NCI-H524 (cell line): ENCODE measurements at regions not wholly inside any gene's neighbourhood (a gene's known extent, or its start where the extent isn't known, plus 50 kb on each side); places are given as distances from the start of the nearest gene placed in this dataset.

Experiments used
- DNase-seq, 2 experiments: peaks; one replicate each; lab custom pipeline; 2025; lab: John Stamatoyannopoulos, UW

- DNase-seq: no peak
Observed at GRCh38 chr5:155116456-155117251, 103.1 kb downstream of the KIF4B start.

GRCh38 chr5:155125551-155126095, 112.1 kb downstream of the KIF4B start:
- no peak for DNase-seq

GRCh38 chr5:155126573-155126972, 113.0 kb downstream of the KIF4B start:
- DNase-seq: no peak

GRCh38 chr5:155127552-155127951, 114.0 kb downstream of the KIF4B start:
- no peak for DNase-seq

- no peak for DNase-seq
Observed at GRCh38 chr5:155128786-155129512, 115.4 kb downstream of the KIF4B start.

GRCh38 chr5:155129513-155129880, 115.9 kb downstream of the KIF4B start:
- DNase-seq: no peak

- DNase-seq: no peak
Observed at GRCh38 chr5:155134130-155134529, 120.6 kb downstream of the KIF4B start.

GRCh38 chr5:155136216-155136850, 122.8 kb downstream of the KIF4B start:
- no peak for DNase-seq

GRCh38 chr5:155137683-155138082, 124.1 kb downstream of the KIF4B start:
- DNase-seq: no peak

GRCh38 chr5:155140646-155141045, 127.1 kb downstream of the KIF4B start:
- DNase-seq: no peak

GRCh38 chr5:155144956-155145355, 131.4 kb downstream of the KIF4B start:
- no peak for DNase-seq

- peak in 1 of 2 experiments; percentile 19 for DNase-seq
Observed at GRCh38 chr5:155147222-155147621, 133.7 kb downstream of the KIF4B start.

GRCh38 chr5:155148694-155149093, 135.1 kb downstream of the KIF4B start:
- DNase-seq: no peak

- no peak for DNase-seq
Observed at GRCh38 chr5:155150012-155150411, 136.5 kb downstream of the KIF4B start.

GRCh38 chr5:155154973-155155372, 141.4 kb downstream of the KIF4B start:
- DNase-seq: no peak

- DNase-seq: peak; percentile 48 to 73
Observed at GRCh38 chr5:155163084-155163483, 149.5 kb downstream of the KIF4B start.

GRCh38 chr5:155167736-155168135, 154.2 kb downstream of the KIF4B start:
- no peak for DNase-seq

- no peak for DNase-seq
Observed at GRCh38 chr5:155181542-155181941, 168.0 kb downstream of the KIF4B start.

GRCh38 chr5:155189476-155189875, 175.9 kb downstream of the KIF4B start:
- no peak for DNase-seq

GRCh38 chr5:155189981-155190380, 176.4 kb downstream of the KIF4B start:
- DNase-seq: no peak

GRCh38 chr5:155193029-155193428, 179.5 kb downstream of the KIF4B start:
- DNase-seq: no peak

GRCh38 chr5:155193483-155194107, 180.0 kb downstream of the KIF4B start:
- DNase-seq: no peak
